ENCODE measurements at regions not wholly inside any gene's neighbourhood (a gene's known extent, or its start where the extent isn't known, plus 50 kb on each side); places are given as distances from the start of the nearest gene placed in this dataset.

GRCh38 chr6:137711972-137712371, 155.1 kb upstream of the TNFAIP3 start:
- TF ChIP-seq, protein P1, sequence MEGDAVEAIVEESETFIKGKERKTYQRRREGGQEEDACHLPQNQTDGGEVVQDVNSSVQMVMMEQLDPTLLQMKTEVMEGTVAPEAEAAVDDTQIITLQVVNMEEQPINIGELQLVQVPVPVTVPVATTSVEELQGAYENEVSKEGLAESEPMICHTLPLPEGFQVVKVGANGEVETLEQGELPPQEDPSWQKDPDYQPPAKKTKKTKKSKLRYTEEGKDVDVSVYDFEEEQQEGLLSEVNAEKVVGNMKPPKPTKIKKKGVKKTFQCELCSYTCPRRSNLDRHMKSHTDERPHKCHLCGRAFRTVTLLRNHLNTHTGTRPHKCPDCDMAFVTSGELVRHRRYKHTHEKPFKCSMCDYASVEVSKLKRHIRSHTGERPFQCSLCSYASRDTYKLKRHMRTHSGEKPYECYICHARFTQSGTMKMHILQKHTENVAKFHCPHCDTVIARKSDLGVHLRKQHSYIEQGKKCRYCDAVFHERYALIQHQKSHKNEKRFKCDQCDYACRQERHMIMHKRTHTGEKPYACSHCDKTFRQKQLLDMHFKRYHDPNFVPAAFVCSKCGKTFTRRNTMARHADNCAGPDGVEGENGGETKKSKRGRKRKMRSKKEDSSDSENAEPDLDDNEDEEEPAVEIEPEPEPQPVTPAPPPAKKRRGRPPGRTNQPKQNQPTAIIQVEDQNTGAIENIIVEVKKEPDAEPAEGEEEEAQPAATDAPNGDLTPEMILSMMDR (IDR thresholded peaks at IDR 0.05), result no peak
- TF ChIP-seq POLR2A (IDR thresholded peaks at IDR 0.05), result no peak
- TF ChIP-seq EP300 (IDR thresholded peaks at IDR 0.05), result no peak

Data from gastroesophageal sphincter (tissue), 3 donors.